B cell (primary cell): ENCODE measurements at regions not wholly inside any gene's neighbourhood (a gene's known extent, or its start where the extent isn't known, plus 50 kb on each side); places are given as distances from the start of the nearest gene placed in this dataset.

ENCODE experiments used
- ATAC-seq: fragments of 200-7000 bp; cut with Tn5 transposase; one replicate; pipeline ENCODE4 v1.10.0; 2021; ENCODE audit warnings: low read depth, mild to moderate bottlenecking, moderate number of reproducible peaks, moderate library complexity
- CTCF ChIA-PET: fragments of 350-600 bp; sonication (Branson Sonifier 250); formaldehyde crosslinking; loops from one replicate; lab custom pipeline; 2021; ENCODE audit warnings: antibody characterized with exemption, inconsistent platforms; lab: Charles Lee
- POLR2A ChIA-PET: fragments of 350-600 bp; sonication (Branson Sonifier 250); formaldehyde crosslinking; loops from one replicate; lab custom pipeline; 2021; ENCODE audit warnings: antibody characterized with exemption; lab: Charles Lee
- DNase-seq: peaks from one replicate; pipeline ENCODE4 v3.0.0; 2013
- H2AFZ ChIP-seq: 2 replicates; pipeline ENCODE4 v1.6.1; 2012; ENCODE audit warnings: mild to moderate bottlenecking, low read depth, low read length; ENCODE audit not compliant: insufficient read depth, poor library complexity, severe bottlenecking
- H3K27ac ChIP-seq, 2 donors: 1 replicate in 1 of 2; 2 replicates in 1 of 2; pipeline ENCODE4 v1.5.1; 2012 to 2013; ENCODE audit warnings: low read length in 2 of 2, mild to moderate bottlenecking in 2 of 2, moderate library complexity in 1 of 2
- H3K27me3 ChIP-seq, 4 experiments: fragments of 200-600 bp in 1 of 4; sonication (generic) in 1 of 4; replicated peaks in 1 of 4; 1 replicate in 2 of 4; 2 replicates in 2 of 4; pipeline versions ENCODE4 v1.6.1 to v1.7.0; 2013 to 2016; ENCODE audit warnings: low read length in 3 of 4, mild to moderate bottlenecking in 2 of 4, mixed read lengths in 1 of 4, moderate library complexity in 1 of 4; ENCODE audit not compliant: insufficient read depth in 4 of 4, control insufficient read depth in 3 of 4; ENCODE audit errors: control extremely low read depth in 1 of 4
- H3K36me3 ChIP-seq, 2 experiments: replicated peaks in 1 of 2; 1 replicate in 1 of 2; 2 replicates in 1 of 2; pipeline versions ENCODE4 v1.6.1 to v1.7.1; 2013; ENCODE audit warnings: low read length in 1 of 2; ENCODE audit not compliant: insufficient read depth in 2 of 2, control insufficient read depth in 1 of 2; ENCODE audit errors: control extremely low read depth in 1 of 2, extremely low read depth in 1 of 2
- H3K4me1 ChIP-seq, 2 donors: fragments of 200-600 bp in 1 of 2; sonication (generic) in 1 of 2; 1 replicate in 1 of 2; 2 replicates in 1 of 2; pipeline versions ENCODE4 v1.5.1 to v1.6.1; 2013 to 2017; ENCODE audit warnings: low read length in 2 of 2; ENCODE audit not compliant: control insufficient read depth in 2 of 2, insufficient read depth in 2 of 2
- H3K4me2 ChIP-seq: replicated peaks from 2 replicates; pipeline ENCODE3; 2012; ENCODE audit warnings: mild to moderate bottlenecking, low read depth, low read length; ENCODE audit not compliant: poor library complexity, severe bottlenecking
- H3K4me3 ChIP-seq, 5 experiments: fragments of 200-600 bp in 1 of 5; sonication (generic) in 1 of 5; 1 replicate in 3 of 5; 2 replicates in 2 of 5; pipeline versions ENCODE4 v1.5.1 to v1.7.0; 2011 to 2016; ENCODE audit warnings: low read length in 4 of 5, mild to moderate bottlenecking in 4 of 5, low read depth in 2 of 5, control low read depth in 1 of 5, moderate library complexity in 1 of 5; ENCODE audit not compliant: insufficient read depth in 1 of 5; ENCODE audit errors: control extremely low read depth in 1 of 5, extremely low read depth in 1 of 5
- H3K79me2 ChIP-seq: fragments of 200-600 bp; sonication (generic); one replicate; pipeline ENCODE4 v1.6.0; 2016; ENCODE audit warnings: low read length; ENCODE audit not compliant: control insufficient read depth, insufficient read depth
- H3K9ac ChIP-seq: fragments of 200-600 bp; sonication (generic); 2 replicates; pipeline ENCODE4 v1.6.1; 2017; ENCODE audit warnings: mild to moderate bottlenecking, low read length, moderate library complexity
- H3K9me3 ChIP-seq, 3 donors: one replicate each; pipeline versions ENCODE4 v1.6.1 to v1.7.1; 2013; ENCODE audit warnings: low read length in 2 of 3; ENCODE audit not compliant: control insufficient read depth in 2 of 3, insufficient read depth in 1 of 3; ENCODE audit errors: control extremely low read depth in 1 of 3
- H4K20me1 ChIP-seq: 2 replicates; pipeline ENCODE4 v1.6.0; 2012; ENCODE audit warnings: mild to moderate bottlenecking, low read length; ENCODE audit not compliant: insufficient read depth, control insufficient read depth, poor library complexity, severe bottlenecking
- H3K27ac Mint-ChIP-seq: one replicate; pipeline ENCODE4 v1.8.0; 2021; ENCODE audit warnings: mixed read lengths
- H3K27me3 Mint-ChIP-seq: one replicate; pipeline ENCODE4 v1.8.0; 2021; ENCODE audit warnings: mixed read lengths
- H3K4me1 Mint-ChIP-seq: one replicate; pipeline ENCODE4 v1.8.0; 2021; ENCODE audit warnings: mixed read lengths
- H3K4me3 Mint-ChIP-seq: one replicate; pipeline ENCODE4 v1.8.0; 2021; ENCODE audit warnings: mixed read lengths
- H3K9me3 Mint-ChIP-seq: one replicate; pipeline ENCODE4 v1.8.0; 2022; ENCODE audit warnings: mixed read lengths; ENCODE audit not compliant: insufficient read depth
- EZH2 ChIP-seq: IDR thresholded peaks from 2 replicates; pipeline ENCODE4 v1.6.1; 2012; ENCODE audit warnings: borderline replicate concordance, low read depth, mild to moderate bottlenecking, moderate library complexity, low read length; ENCODE audit not compliant: insufficient read depth, poor library complexity, severe bottlenecking
- WGBS: methylation state at CpG from one replicate; pipeline ENCODE4 v1.1.5; 2013; ENCODE audit warnings: missing lambda C conversion rate; ENCODE audit not compliant: insufficient coverage; 5-methylcytosine and 5-hydroxymethylcytosine counted together
- intact Hi-C: fragments of 100-400 bp; cut with micrococcal nuclease; formaldehyde crosslinking; loops from one replicate; pipeline ENCODE4 v1.10.0; 2022
- TF ChIP-seq, protein P1 (sequence below): fragments of 200-600 bp; IDR thresholded peaks from one replicate; pipeline ENCODE4 v1.8.0; 2022; ENCODE audit warnings: antibody characterized with exemption, mild to moderate bottlenecking

- H3K27ac ChIP-seq, result no peak overlapping the region
- H3K4me1 Mint-ChIP-seq, result no peaks in the 10 kb centered on the region
- ChIA-PET CTCF (no interaction called here), POLR2A (no interaction called here)
- ATAC-seq, result no peak
- no peak for DNase-seq
- TF ChIP-seq EZH2, result no peak
- TF ChIP-seq, protein P1, sequence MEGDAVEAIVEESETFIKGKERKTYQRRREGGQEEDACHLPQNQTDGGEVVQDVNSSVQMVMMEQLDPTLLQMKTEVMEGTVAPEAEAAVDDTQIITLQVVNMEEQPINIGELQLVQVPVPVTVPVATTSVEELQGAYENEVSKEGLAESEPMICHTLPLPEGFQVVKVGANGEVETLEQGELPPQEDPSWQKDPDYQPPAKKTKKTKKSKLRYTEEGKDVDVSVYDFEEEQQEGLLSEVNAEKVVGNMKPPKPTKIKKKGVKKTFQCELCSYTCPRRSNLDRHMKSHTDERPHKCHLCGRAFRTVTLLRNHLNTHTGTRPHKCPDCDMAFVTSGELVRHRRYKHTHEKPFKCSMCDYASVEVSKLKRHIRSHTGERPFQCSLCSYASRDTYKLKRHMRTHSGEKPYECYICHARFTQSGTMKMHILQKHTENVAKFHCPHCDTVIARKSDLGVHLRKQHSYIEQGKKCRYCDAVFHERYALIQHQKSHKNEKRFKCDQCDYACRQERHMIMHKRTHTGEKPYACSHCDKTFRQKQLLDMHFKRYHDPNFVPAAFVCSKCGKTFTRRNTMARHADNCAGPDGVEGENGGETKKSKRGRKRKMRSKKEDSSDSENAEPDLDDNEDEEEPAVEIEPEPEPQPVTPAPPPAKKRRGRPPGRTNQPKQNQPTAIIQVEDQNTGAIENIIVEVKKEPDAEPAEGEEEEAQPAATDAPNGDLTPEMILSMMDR, result no peak
- WGBS, result no CpG with 5 or more reads among the region's 3 CpGs
- intact Hi-C loops, result no loop called here
- H3K36me3 ChIP-seq, result no peaks in the 10 kb centered on the region
- no peaks in the 10 kb centered on the region for H3K27me3 Mint-ChIP-seq
- no peak overlapping the region for H3K27ac Mint-ChIP-seq
- no peak overlapping the region for H3K4me3 ChIP-seq
- peaks cover 0 to 4% (median 0%) of the 10 kb centered on the region in 3 donors for H3K9me3 ChIP-seq
- no peak overlapping the region for H2AFZ ChIP-seq
- no peak overlapping the region for H3K4me3 Mint-ChIP-seq
- H3K4me1 ChIP-seq, result no peaks in the 10 kb centered on the region
- H4K20me1 ChIP-seq, result no peaks in the 10 kb centered on the region
- no peaks in the 10 kb centered on the region for H3K9me3 Mint-ChIP-seq
- no peaks in the 10 kb centered on the region for H3K27me3 ChIP-seq
- no peak overlapping the region for H3K4me2 ChIP-seq
- no peak overlapping the region for H3K9ac ChIP-seq
- no peaks in the 10 kb centered on the region for H3K79me2 ChIP-seq
Observed at GRCh38 chr11:122234780-122235179, 118.8 kb upstream of the BLID start.

- no peaks in the 10 kb centered on the region for H4K20me1 ChIP-seq
- no peak overlapping the region for H3K4me2 ChIP-seq
- no peak for ATAC-seq
- DNase-seq, result no peak
- no peak overlapping the region for H3K27ac ChIP-seq
- H3K9me3 ChIP-seq, result peaks cover 0 to 8% (median 0%) of the 10 kb centered on the region in 3 donors
- ChIA-PET POLR2A (no interaction called here), CTCF (no interaction called here)
- H3K9ac ChIP-seq, result no peak overlapping the region
- Mint-ChIP-seq H3K9me3 (no peaks in the 10 kb centered on the region), H3K27me3 (no peaks in the 10 kb centered on the region), H3K27ac (no peak overlapping the region), H3K4me1 (no peaks in the 10 kb centered on the region), H3K4me3 (no peak overlapping the region)
- TF ChIP-seq EZH2, result no peak
- TF ChIP-seq, protein P1, result no peak
- no peak overlapping the region for H2AFZ ChIP-seq
- intact Hi-C loops, result no loop called here
- no peak overlapping the region for H3K4me3 ChIP-seq
- no peaks in the 10 kb centered on the region for H3K79me2 ChIP-seq
- no peaks in the 10 kb centered on the region for H3K4me1 ChIP-seq
- H3K36me3 ChIP-seq, result no peaks in the 10 kb centered on the region
- no peaks in the 10 kb centered on the region for H3K27me3 ChIP-seq
Observed at GRCh38 chr11:122234257-122234656, 118.2 kb upstream of the BLID start.
